Hypothalamus (tissue), 51 donors: ENCODE measurements at regions not wholly inside any gene's neighbourhood (a gene's known extent, or its start where the extent isn't known, plus 50 kb on each side); places are given as distances from the start of the nearest gene placed in this dataset.

Experiments
- DNase-seq, 51 donors: peaks; one replicate each; lab custom pipeline; 2025; lab: John Stamatoyannopoulos, UW

DNA sequence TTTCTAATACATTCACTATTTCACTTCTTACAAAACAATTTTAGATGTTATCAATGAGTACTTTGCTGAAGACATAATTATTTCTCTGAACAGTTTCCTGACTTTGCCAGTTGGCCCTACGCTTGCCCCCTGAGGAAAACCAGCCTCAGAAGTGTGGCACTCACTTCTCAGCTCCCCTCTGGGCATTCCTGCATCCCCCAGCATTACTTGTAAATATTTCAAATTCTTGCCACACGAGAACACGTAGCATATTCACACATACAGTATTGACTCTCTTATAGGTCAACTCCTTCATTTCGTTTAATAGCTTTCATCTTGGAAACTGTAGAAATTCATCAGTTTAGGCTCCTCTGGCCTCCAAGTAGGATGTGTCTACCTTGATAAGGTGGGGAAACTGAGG lies 65.2 kb downstream of the OTX2 start:
- no peak for DNase-seq

- DNase-seq: no peak
Observed at GRCh38 chr14:56744016-56744415, 66.3 kb downstream of the OTX2 start.

GRCh38 chr14:56742391-56742878 lies 67.8 kb downstream of the OTX2 start:
- DNase-seq: no peak

DNA sequence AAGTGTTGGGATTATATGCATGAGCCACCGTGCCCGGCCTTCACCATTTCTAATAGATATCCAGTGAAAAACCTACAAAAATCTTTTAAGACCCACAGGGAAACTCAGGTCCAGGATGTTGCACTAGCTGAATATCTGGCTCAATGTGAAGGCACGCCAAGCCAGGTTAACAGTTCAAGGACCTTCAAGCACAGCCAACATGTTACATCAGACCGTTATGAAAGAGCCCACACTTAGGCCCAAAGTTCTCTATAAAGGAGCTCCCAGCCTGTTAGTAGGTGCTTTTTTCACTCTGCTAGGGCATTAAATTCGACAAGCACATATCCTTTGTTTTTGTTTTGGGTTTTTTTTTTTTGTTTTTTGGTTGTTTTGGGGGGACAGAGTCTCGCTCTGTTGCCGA lies 69.0 kb downstream of the OTX2 start:
- DNase-seq: no peak

GRCh38 chr14:56738020-56738419 lies 72.3 kb downstream of the OTX2 start:
- DNase-seq: no peak

GRCh38 chr14:56733396-56733795 lies 76.9 kb downstream of the OTX2 start:
- DNase-seq: no peak

DNA sequence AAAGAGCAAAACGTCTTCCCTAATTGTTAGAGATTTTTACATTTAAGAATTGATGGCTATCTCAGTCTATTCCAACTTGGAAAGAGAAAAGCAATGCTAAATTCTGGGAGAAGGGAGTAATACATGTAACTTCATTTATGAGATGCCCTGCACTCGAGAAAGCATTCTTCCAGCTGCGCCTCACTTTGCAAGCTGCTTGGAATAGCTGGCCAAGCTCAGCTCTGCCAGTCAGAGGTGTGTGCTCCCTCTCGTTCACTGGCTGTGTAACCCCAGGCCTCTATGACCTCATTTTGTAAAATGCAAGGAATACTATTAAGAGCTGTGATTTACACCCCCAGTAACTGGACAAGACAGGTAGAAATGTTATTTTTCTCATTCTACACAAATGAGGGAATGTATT lies 79.1 kb downstream of the OTX2 start:
- no peak for DNase-seq

DNA sequence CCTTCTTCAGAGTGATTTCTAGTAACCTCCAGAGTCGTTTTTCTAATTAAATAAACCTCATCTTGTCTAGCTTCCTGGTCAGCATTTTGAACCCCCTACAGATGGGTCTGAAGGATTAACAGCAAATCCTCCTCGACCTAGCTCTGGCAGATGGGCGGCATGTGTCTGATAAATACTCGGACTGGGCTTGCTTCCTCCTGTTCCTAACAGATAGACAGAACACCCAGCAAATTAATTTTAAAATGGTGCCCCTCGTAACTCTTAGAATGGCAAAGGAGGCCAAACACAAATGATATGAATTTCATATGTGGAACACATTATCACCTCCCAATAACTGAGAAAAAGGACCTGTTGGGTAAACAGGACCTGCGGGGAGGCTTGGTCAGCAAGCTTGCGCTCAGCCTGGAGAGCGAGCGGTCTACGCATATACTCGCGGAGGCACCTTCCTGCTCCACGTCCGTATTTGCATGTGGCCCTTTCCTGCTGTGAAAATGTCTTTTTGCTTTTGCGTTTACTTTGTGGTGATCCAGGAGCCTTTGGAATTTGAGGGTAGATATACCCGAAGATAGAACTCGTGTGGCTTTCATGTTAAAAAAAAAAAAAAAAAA lies 79.6 kb downstream of the OTX2 start:
- DNase-seq: no peak

GRCh38 chr14:56724013-56724412 lies 86.3 kb downstream of the OTX2 start:
- no peak for DNase-seq

DNA sequence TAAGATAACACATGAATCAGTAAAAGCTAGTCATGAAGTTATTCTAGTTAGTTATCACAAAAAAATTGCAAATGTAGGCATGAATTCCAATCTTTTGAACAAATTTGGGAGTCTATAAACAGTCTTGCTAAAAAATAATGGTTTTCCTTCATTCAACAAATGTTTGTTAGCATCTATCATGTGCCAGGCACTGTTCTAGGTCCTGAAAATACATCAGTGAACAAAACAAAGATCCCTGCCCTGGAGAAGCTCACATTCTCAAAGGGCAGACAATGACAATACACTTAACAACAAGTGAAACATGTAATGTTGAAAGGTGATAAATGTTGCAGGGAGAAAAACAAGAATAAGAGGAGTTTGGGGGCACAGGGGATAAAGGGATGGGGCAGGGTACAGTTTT lies 86.9 kb downstream of the OTX2 start:
- no peak for DNase-seq

DNA sequence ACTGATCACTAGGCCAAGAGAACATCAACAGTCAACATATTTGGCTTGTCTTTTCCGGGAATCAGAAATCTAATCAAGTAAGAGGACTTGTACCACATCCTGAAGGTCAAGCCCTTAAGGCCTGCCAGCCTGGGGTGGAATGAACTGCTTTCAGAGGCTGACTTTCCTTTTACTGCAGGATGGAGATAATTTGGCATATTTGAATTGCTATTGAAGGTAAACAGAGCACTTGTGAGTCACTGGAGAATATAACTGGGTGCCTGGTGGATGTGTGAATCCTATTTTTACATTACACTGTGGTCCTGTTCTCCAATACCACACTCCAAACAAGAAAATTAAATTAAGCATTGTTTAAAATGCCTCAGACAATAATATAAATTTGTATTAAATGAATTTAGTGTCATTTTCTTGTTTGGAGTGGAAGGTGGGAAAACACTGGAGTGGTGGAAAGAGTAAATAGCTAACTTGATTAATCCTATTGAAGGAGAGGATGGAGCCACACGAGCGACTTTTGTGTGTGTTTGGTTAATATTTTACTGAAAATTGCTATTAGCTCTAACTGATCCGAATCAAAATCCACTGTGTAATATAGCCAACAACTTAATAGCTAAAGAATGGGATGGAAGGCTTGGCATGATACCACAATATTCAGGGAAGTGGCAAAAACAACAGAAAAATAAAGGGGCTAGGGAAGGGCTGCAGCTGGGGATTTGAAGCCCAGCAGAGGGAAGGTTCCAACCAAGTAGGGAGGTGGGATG lies 89.4 kb downstream of the OTX2 start:
- no peak for DNase-seq

DNA sequence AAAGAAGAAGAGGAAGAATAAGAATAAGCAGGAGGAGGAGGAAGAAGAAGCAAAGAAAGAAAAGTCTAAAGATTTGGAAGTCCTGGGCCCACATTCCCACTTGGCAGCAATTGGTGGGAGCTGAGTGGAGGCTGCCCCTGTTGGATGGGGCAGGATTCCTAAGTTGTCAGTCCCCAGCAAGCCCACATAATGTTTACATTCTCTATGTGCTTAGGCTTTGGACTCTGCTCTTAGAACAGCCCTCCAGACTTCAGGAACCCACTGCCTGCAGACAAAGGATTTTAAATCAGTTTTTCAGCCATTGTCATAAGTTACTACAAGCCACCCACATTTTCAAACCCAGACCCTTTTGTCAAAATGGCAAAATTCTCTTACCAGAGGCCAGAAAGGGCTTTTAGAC lies 92.0 kb downstream of the OTX2 start:
- DNase-seq: no peak

GRCh38 chr14:56716705-56717104 lies 93.6 kb downstream of the OTX2 start:
- DNase-seq: no peak

- no peak for DNase-seq
Observed at GRCh38 chr14:56715938-56716337, 94.3 kb downstream of the OTX2 start.

- DNase-seq: no peak
Observed at GRCh38 chr14:56709201-56709600, 101.1 kb downstream of the OTX2 start.

GRCh38 chr14:56708704-56709103 lies 101.6 kb downstream of the OTX2 start:
- DNase-seq: no peak

GRCh38 chr14:56703947-56704346 lies 106.3 kb downstream of the OTX2 start:
- peak in 3 of 51 donors; percentile 2 to 15 (median 9) for DNase-seq

- DNase-seq: no peak
Observed at GRCh38 chr14:56702515-56702914, 107.8 kb downstream of the OTX2 start.
